ENCODE measurements at regions not wholly inside any gene's neighbourhood (a gene's known extent, or its start where the extent isn't known, plus 50 kb on each side); places are given as distances from the start of the nearest gene placed in this dataset.
"Not testable (repeated sequence)": the region's sequence is repeated elsewhere in the genome, so short reads cannot be mapped to it uniquely, and the experiment has no call there.

GRCh38 chr3:177899275-177900067, 636.8 kb upstream of the KCNMB2 start:
- no peak for TF ChIP-seq CTCF (IDR thresholded peaks at IDR 0.05)
- ATAC-seq (ENCODE audit: low FRiP score) = no peak
- no peak for DNase-seq (ENCODE audit: low spot score)

GRCh38 chr3:177902876-177903275, 633.4 kb upstream of the KCNMB2 start:
- no peak for TF ChIP-seq CTCF (IDR thresholded peaks at IDR 0.05)
- DNase-seq (ENCODE audit: low spot score) = no peak
- no peak for ATAC-seq (ENCODE audit: low FRiP score)

- ATAC-seq (ENCODE audit: low FRiP score) = no peak
- no peak for DNase-seq (ENCODE audit: low spot score)
- no peak for TF ChIP-seq CTCF (IDR thresholded peaks at IDR 0.05)
Observed at GRCh38 chr3:177904621-177905020, 631.6 kb upstream of the KCNMB2 start.

DNA sequence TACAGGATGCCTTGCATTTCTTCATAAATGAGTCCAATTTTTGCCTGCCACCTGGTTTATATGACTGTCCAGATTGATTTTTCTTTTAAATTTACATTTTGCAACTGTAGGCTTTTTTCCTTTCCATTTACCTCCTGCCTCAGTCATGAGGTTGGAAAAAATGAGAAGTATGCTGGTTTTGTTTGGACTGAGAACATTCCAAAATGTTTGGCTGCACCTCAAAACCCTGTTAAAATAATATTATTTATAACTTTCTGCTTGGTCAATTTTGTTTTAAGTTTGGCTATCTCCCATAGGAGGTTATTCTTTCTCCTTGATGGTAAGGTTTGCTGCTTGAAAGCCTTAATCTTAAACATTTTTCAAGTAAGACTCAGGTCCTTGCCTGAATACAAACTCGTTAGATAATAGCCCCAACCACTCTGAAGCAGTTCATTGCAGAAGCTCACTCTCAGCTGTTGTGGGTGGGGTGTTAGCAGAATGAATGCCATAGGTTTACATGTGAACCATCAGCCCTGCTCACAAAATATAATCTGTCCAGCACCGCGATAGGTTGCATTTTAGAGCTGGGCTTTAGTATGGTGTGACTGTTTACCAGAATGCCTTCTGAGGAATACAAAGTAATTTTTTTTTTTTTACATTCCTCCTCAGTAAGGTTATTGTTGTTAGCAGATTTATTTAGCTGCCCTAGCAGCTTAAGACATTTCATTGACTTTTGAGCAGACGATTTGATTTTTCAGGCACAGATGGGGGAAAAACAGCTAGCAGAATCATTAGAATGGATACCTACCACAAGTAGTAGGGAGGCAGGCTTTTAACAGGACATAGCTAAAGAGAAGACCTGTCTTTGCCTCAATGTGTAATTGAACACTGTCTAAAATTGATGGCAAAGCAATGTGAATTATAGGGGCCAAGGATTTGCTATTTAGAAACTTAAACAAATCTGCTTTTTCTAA, 630.8 kb upstream of the KCNMB2 start:
- DNase-seq (ENCODE audit: low spot score) = no peak
- peak; percentile 71 for ATAC-seq (ENCODE audit: low FRiP score)
- TF ChIP-seq CTCF (IDR thresholded peaks at IDR 0.05) = no peak

GRCh38 chr3:177906126-177906511, 630.1 kb upstream of the KCNMB2 start:
- TF ChIP-seq CTCF (IDR thresholded peaks at IDR 0.05) = no peak
- no peak for DNase-seq (ENCODE audit: low spot score)
- peak; percentile 91 for ATAC-seq (ENCODE audit: low FRiP score)

GRCh38 chr3:177906578-177907229, 629.5 kb upstream of the KCNMB2 start:
- ATAC-seq (ENCODE audit: low FRiP score) (no peak), DNase-seq (ENCODE audit: low spot score) (no peak)
- no peak for TF ChIP-seq CTCF (IDR thresholded peaks at IDR 0.05)

- not testable (repeated sequence) for ATAC-seq (ENCODE audit: low FRiP score); DNase-seq (ENCODE audit: low spot score)
Observed at GRCh38 chr3:177909530-177909929, 626.7 kb upstream of the KCNMB2 start.

All from omental fat pad (tissue), 3 donors.